Islet of Langerhans (tissue), 1 donor: ENCODE measurements at regions not wholly inside any gene's neighbourhood (a gene's known extent, or its start where the extent isn't known, plus 50 kb on each side); places are given as distances from the start of the nearest gene placed in this dataset.
A peak's percentile ranks its signal among the peaks of the same experiment; 100 is the strongest.

Experiments
- FAIRE-seq: peaks from one replicate; lab custom pipeline; 2011; peaks lifted over from hg19 to GRCh38; lab: Jason Lieb, UNC

- no peak for FAIRE-seq
These were observed 146.8 kb downstream of the LRIG2 start for GRCh38 chr1:113219828-113220227.

GRCh38 chr1:113223040-113223439 lies 150.0 kb downstream of the LRIG2 start:
- no peak for FAIRE-seq

- FAIRE-seq: no peak
These were observed 150.5 kb downstream of the LRIG2 start for GRCh38 chr1:113223546-113223945.

- FAIRE-seq: no peak
These were observed 153.2 kb downstream of the LRIG2 start for GRCh38 chr1:113226148-113226547.

- FAIRE-seq: no peak
These were observed 158.4 kb upstream of the MAGI3 start for GRCh38 chr1:113231866-113232265.

GRCh38 chr1:113233441-113233840 lies 156.9 kb upstream of the MAGI3 start:
- no peak for FAIRE-seq

GRCh38 chr1:113241237-113241636 lies 149.1 kb upstream of the MAGI3 start:
- no peak for FAIRE-seq

GRCh38 chr1:113242481-113242880 lies 147.8 kb upstream of the MAGI3 start:
- no peak for FAIRE-seq

- FAIRE-seq: no peak
These were observed 146.8 kb upstream of the MAGI3 start for GRCh38 chr1:113243529-113243928.

- FAIRE-seq: no peak
These were observed 146.0 kb upstream of the MAGI3 start for GRCh38 chr1:113244112-113244820.

GRCh38 chr1:113245252-113245651 lies 145.1 kb upstream of the MAGI3 start:
- FAIRE-seq: no peak

GRCh38 chr1:113246929-113247328 lies 143.4 kb upstream of the MAGI3 start:
- FAIRE-seq: no peak

- FAIRE-seq: no peak
These were observed 143.0 kb upstream of the MAGI3 start for GRCh38 chr1:113247355-113247754.

- FAIRE-seq: no peak
These were observed 142.5 kb upstream of the MAGI3 start for GRCh38 chr1:113247782-113248181.

- FAIRE-seq: no peak
These were observed 141.8 kb upstream of the MAGI3 start for GRCh38 chr1:113248494-113248893.

GRCh38 chr1:113250161-113250560 lies 140.2 kb upstream of the MAGI3 start:
- no peak for FAIRE-seq

GRCh38 chr1:113252166-113252565 lies 138.1 kb upstream of the MAGI3 start:
- no peak for FAIRE-seq

- no peak for FAIRE-seq
These were observed 137.1 kb upstream of the MAGI3 start for GRCh38 chr1:113253187-113253586.

GRCh38 chr1:113253590-113253989 lies 136.7 kb upstream of the MAGI3 start:
- FAIRE-seq: no peak

- FAIRE-seq: no peak
These were observed 135.1 kb upstream of the MAGI3 start for GRCh38 chr1:113255038-113255719.

- peak; percentile 62 for FAIRE-seq
These were observed 134.5 kb upstream of the MAGI3 start for GRCh38 chr1:113255720-113256347.

- no peak for FAIRE-seq
These were observed 134.0 kb upstream of the MAGI3 start for GRCh38 chr1:113256348-113256729.

- FAIRE-seq: no peak
These were observed 130.3 kb upstream of the MAGI3 start for GRCh38 chr1:113259988-113260387.

- FAIRE-seq: no peak
These were observed 125.1 kb upstream of the MAGI3 start for GRCh38 chr1:113265196-113265595.
